Naive B cell (primary cell): ENCODE measurements at regions not wholly inside any gene's neighbourhood (a gene's known extent, or its start where the extent isn't known, plus 50 kb on each side); places are given as distances from the start of the nearest gene placed in this dataset.

ENCODE experiments used
- ATAC-seq, 2 donors: fragments of 150-1000 bp; cut with Tn5 transposase; 2 replicates each; pipeline ENCODE4 v1.10.0; 2021; ENCODE audit warnings: low read depth in 2 of 2, mild to moderate bottlenecking in 2 of 2, moderate library complexity in 2 of 2
- DNase-seq: peaks from one replicate; pipeline ENCODE4 v3.0.0; 2022
- H3K27ac Mint-ChIP-seq, 6 donors: one replicate each; pipeline ENCODE4 v1.8.0; 2020 to 2022; ENCODE audit warnings: mild to moderate bottlenecking in 6 of 6, mixed read lengths in 6 of 6, moderate library complexity in 5 of 6, inconsistent platforms in 2 of 6
- H3K27me3 Mint-ChIP-seq, 3 donors: one replicate each; pipeline ENCODE4 v1.8.0; 2021 to 2022; ENCODE audit warnings: mixed read lengths in 3 of 3, mild to moderate bottlenecking in 1 of 3
- H3K36me3 Mint-ChIP-seq, 2 donors: one replicate each; pipeline ENCODE4 v1.8.0; 2020 to 2022; ENCODE audit warnings: mixed read lengths in 2 of 2, inconsistent platforms in 1 of 2, mild to moderate bottlenecking in 1 of 2
- H3K4me1 Mint-ChIP-seq, 3 donors: one replicate each; pipeline ENCODE4 v1.8.0; 2020 to 2022; ENCODE audit warnings: mixed read lengths in 3 of 3, inconsistent platforms in 1 of 3, mild to moderate bottlenecking in 1 of 3, moderate library complexity in 1 of 3
- H3K4me3 Mint-ChIP-seq, 8 donors: one replicate each; pipeline ENCODE4 v1.8.0; 2020 to 2022; ENCODE audit warnings: mild to moderate bottlenecking in 8 of 8, mixed read lengths in 8 of 8, moderate library complexity in 8 of 8, inconsistent platforms in 2 of 8
- H3K9me3 Mint-ChIP-seq, 7 donors: one replicate each; pipeline ENCODE4 v1.8.0; 2020 to 2022; ENCODE audit warnings: mixed read lengths in 7 of 7, mild to moderate bottlenecking in 5 of 7, inconsistent platforms in 2 of 7, moderate library complexity in 1 of 7

GRCh38 chr14:34023824-34024767 is 73.2 kb upstream of the EGLN3 start:
- DNase-seq = no peak
- Mint-ChIP-seq H3K9me3 (peaks cover 0 to 2% (median 0%) of the 10 kb centered on the region in 7 donors), H3K4me3 (no peak overlapping the region), H3K36me3 (no peaks in the 10 kb centered on the region), H3K4me1 (peaks cover 0 to under 1% (median 0%) of the 10 kb centered on the region in 3 donors), H3K27ac (no peak overlapping the region), H3K27me3 (peaks cover 0 to 10% (median 5%) of the 10 kb centered on the region in 3 donors)
- ATAC-seq = no peak

- DNase-seq = no peak
- peaks cover 0 to 10% (median 5%) of the 10 kb centered on the region in 3 donors for H3K27me3 Mint-ChIP-seq
- no peaks in the 10 kb centered on the region for H3K36me3 Mint-ChIP-seq
- H3K4me3 Mint-ChIP-seq = no peak overlapping the region
- H3K4me1 Mint-ChIP-seq = peaks cover 0 to 3% (median 3%) of the 10 kb centered on the region in 3 donors
- ATAC-seq = no peak
- peaks cover 0 to 1% (median 0%) of the 10 kb centered on the region in 7 donors for H3K9me3 Mint-ChIP-seq
- no peak overlapping the region for H3K27ac Mint-ChIP-seq
Measured at GRCh38 chr14:34021096-34021495, 70.2 kb upstream of the EGLN3 start.

GRCh38 chr14:34020014-34020413 is 69.1 kb upstream of the EGLN3 start:
- no peaks in the 10 kb centered on the region for H3K36me3 Mint-ChIP-seq
- H3K4me1 Mint-ChIP-seq = peaks cover 0 to 3% (median 3%) of the 10 kb centered on the region in 3 donors
- H3K27me3 Mint-ChIP-seq = peaks cover 0 to 10% (median 5%) of the 10 kb centered on the region in 3 donors
- H3K9me3 Mint-ChIP-seq = no peaks in the 10 kb centered on the region
- ATAC-seq (no peak), DNase-seq (no peak)
- H3K27ac Mint-ChIP-seq = no peak overlapping the region
- H3K4me3 Mint-ChIP-seq = peak overlapping the region in 1 of 8 donors; percentile 2

- Mint-ChIP-seq H3K27ac (peak overlapping the region; percentile 12 to 95 (median 79)), H3K36me3 (no peaks in the 10 kb centered on the region), H3K4me1 (peaks cover 3 to 6% (median 3%) of the 10 kb centered on the region in 3 donors), H3K4me3 (peak overlapping the region; percentile 43 to 92 (median 84)), H3K9me3 (no peaks in the 10 kb centered on the region), H3K27me3 (no peaks in the 10 kb centered on the region)
- ATAC-seq (peak; percentile 38 to 53), DNase-seq (peak; percentile 10)
Measured at GRCh38 chr14:34018564-34019244, 67.8 kb upstream of the EGLN3 start.

- no peaks in the 10 kb centered on the region for H3K9me3 Mint-ChIP-seq
- ATAC-seq = no peak
- peak overlapping the region; percentile 43 to 92 (median 84) for H3K4me3 Mint-ChIP-seq
- no peaks in the 10 kb centered on the region for H3K36me3 Mint-ChIP-seq
- no peak for DNase-seq
- H3K27ac Mint-ChIP-seq = peak overlapping the region in 4 of 6 donors; percentile 10 to 91 (median 79)
- H3K4me1 Mint-ChIP-seq = peaks cover 6 to 11% (median 8%) of the 10 kb centered on the region in 3 donors
- no peaks in the 10 kb centered on the region for H3K27me3 Mint-ChIP-seq
Measured at GRCh38 chr14:34018125-34018524, 67.3 kb upstream of the EGLN3 start.

- DNase-seq = no peak
- Mint-ChIP-seq H3K36me3 (no peaks in the 10 kb centered on the region), H3K27me3 (no peaks in the 10 kb centered on the region), H3K4me1 (peaks cover 7 to 14% (median 10%) of the 10 kb centered on the region in 3 donors), H3K4me3 (no peak overlapping the region), H3K27ac (no peak overlapping the region), H3K9me3 (peaks cover 0 to 5% (median 0%) of the 10 kb centered on the region in 7 donors)
- no peak for ATAC-seq
Measured at GRCh38 chr14:34015383-34015782, 64.5 kb upstream of the EGLN3 start.

DNA sequence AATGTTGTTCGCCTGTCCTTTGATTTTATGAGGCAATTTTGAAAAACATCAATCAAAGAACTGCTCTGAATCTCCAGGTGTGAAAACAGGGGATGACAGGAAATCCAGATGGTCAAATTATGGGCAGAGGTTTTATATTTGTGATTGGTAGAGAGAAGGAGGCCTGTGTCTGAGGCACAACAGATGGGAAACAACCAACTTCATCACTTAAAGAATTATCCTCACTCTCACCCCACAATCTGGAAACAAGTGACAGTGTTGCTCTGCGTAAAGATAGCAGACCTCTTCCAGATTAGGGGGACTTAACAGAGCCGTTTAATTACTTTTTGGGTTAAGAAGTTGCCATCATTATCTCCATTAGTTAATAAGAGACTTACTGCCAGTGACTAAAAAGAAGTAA is 64.1 kb upstream of the EGLN3 start:
- ATAC-seq = no peak
- H3K27me3 Mint-ChIP-seq = no peaks in the 10 kb centered on the region
- no peak for DNase-seq
- no peaks in the 10 kb centered on the region for H3K36me3 Mint-ChIP-seq
- peaks cover 0 to 5% (median 0%) of the 10 kb centered on the region in 7 donors for H3K9me3 Mint-ChIP-seq
- no peak overlapping the region for H3K4me3 Mint-ChIP-seq
- H3K4me1 Mint-ChIP-seq = peaks cover 7 to 14% (median 10%) of the 10 kb centered on the region in 3 donors
- no peak overlapping the region for H3K27ac Mint-ChIP-seq

DNA sequence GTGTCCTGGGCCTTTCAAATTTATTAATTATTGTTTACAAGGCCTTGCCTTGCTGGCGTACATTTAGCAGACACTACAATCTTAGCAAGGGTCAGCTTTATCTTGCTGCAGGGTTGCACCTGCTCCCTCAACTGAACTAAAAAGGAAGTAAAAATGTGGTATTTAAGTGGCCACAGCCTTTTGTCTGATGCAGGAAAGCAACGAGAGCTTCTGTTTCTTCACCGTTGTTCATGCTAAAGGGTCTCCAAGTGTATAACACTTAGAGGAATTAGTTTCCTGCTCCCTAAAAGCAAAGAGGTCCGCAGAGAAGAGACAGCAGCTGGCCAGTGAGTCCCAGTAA is 62.8 kb upstream of the EGLN3 start:
- Mint-ChIP-seq H3K4me1 (peaks cover 4 to 12% (median 10%) of the 10 kb centered on the region in 3 donors), H3K27ac (peak overlapping the region in 2 of 6 donors; percentile 43 to 79), H3K27me3 (no peaks in the 10 kb centered on the region), H3K36me3 (no peaks in the 10 kb centered on the region), H3K9me3 (peaks cover 0 to 5% (median 0%) of the 10 kb centered on the region in 7 donors), H3K4me3 (peak overlapping the region; percentile 21 to 72 (median 54))
- peak; percentile 21 for DNase-seq
- peak; percentile 46 to 58 for ATAC-seq

DNA sequence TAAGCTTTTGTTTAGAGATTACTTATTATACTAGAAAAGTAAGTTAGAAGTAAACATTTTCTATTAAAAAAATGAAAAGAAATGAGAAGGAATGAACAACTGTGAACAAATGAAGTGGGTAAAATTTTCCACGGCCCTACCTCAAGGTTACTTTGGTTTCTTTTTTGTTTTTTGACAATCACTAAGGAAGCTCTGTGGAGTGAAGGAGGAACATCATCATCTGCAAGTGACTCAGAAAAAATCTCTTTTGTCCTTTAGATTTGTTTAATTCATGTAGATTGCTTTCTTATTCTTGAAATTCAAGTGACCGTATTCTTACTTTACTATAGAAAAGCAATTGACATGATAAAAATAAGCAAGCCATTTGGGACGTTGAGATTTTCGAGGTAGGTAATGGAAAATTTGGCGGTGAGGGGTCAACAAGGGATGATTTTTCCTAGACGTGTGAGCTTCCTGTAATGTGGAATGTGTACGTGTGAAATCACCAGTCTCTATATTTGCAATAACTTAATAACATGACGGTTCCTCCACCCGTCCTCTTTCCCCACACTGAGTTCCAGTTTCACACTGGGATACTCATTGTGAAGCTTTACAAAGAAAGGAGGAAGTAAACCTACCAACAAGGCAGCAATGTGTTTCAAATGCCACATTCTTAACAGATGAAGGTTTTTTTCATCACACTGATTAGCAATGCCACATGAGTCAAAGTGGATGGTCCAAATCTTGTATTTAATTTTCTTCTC is 62.3 kb upstream of the EGLN3 start:
- peaks cover 0 to 5% (median 0%) of the 10 kb centered on the region in 7 donors for H3K9me3 Mint-ChIP-seq
- ATAC-seq = peak; percentile 64 to 93
- no peaks in the 10 kb centered on the region for H3K27me3 Mint-ChIP-seq
- DNase-seq = peak; percentile 28
- H3K36me3 Mint-ChIP-seq = no peaks in the 10 kb centered on the region
- peaks cover 4 to 12% (median 10%) of the 10 kb centered on the region in 3 donors for H3K4me1 Mint-ChIP-seq
- H3K4me3 Mint-ChIP-seq = peak overlapping the region in 6 of 8 donors; percentile 26 to 65 (median 54)
- H3K27ac Mint-ChIP-seq = peak overlapping the region in 2 of 6 donors; percentile 43 to 79

GRCh38 chr14:34012369-34012768 is 61.5 kb upstream of the EGLN3 start:
- peak overlapping the region in 1 of 6 donors; percentile 30 for H3K27ac Mint-ChIP-seq
- H3K36me3 Mint-ChIP-seq = no peaks in the 10 kb centered on the region
- H3K9me3 Mint-ChIP-seq = peaks cover 0 to 5% (median 0%) of the 10 kb centered on the region in 7 donors
- peaks cover 4 to 12% (median 10%) of the 10 kb centered on the region in 3 donors for H3K4me1 Mint-ChIP-seq
- ATAC-seq (no peak), DNase-seq (no peak)
- H3K4me3 Mint-ChIP-seq = peak overlapping the region in 1 of 8 donors; percentile 61
- no peaks in the 10 kb centered on the region for H3K27me3 Mint-ChIP-seq

- Mint-ChIP-seq H3K9me3 (peaks cover 0 to 5% (median 0%) of the 10 kb centered on the region in 7 donors), H3K36me3 (no peaks in the 10 kb centered on the region), H3K27me3 (no peaks in the 10 kb centered on the region), H3K4me3 (no peak overlapping the region), H3K27ac (no peak overlapping the region), H3K4me1 (peaks cover 4 to 12% (median 10%) of the 10 kb centered on the region in 3 donors)
- DNase-seq = no peak
- no peak for ATAC-seq
Measured at GRCh38 chr14:34009956-34010355, 59.1 kb upstream of the EGLN3 start.

GRCh38 chr14:34007902-34008301 is 57.0 kb upstream of the EGLN3 start:
- Mint-ChIP-seq H3K27me3 (no peaks in the 10 kb centered on the region), H3K4me1 (peaks cover 0 to under 1% (median 0%) of the 10 kb centered on the region in 3 donors), H3K36me3 (no peaks in the 10 kb centered on the region), H3K9me3 (peaks cover 0 to 5% (median 0%) of the 10 kb centered on the region in 7 donors), H3K4me3 (no peak overlapping the region), H3K27ac (no peak overlapping the region)
- DNase-seq = no peak
- ATAC-seq = no peak

- Mint-ChIP-seq H3K4me1 (no peaks in the 10 kb centered on the region), H3K27ac (no peak overlapping the region), H3K36me3 (peaks cover 0 to 5% of the 10 kb centered on the region in 2 donors), H3K4me3 (no peak overlapping the region), H3K9me3 (peaks cover 0 to 2% (median 0%) of the 10 kb centered on the region in 7 donors), H3K27me3 (peaks cover 0 to 3% (median 0%) of the 10 kb centered on the region in 3 donors)
- DNase-seq (no peak), ATAC-seq (no peak)
Measured at GRCh38 chr14:34005901-34006300, 55.0 kb upstream of the EGLN3 start.
